CD4-positive, alpha-beta T cell treated with Interleukin-4 for 1 hour (primary cell): ENCODE measurements at regions not wholly inside any gene's neighbourhood (a gene's known extent, or its start where the extent isn't known, plus 50 kb on each side); places are given as distances from the start of the nearest gene placed in this dataset.
"Not testable (repeated sequence)": the region's sequence is repeated elsewhere in the genome, so short reads cannot be mapped to it uniquely, and the experiment has no call there.

Experiments
- DNase-seq, 2 donors: peaks; one replicate each; pipeline ENCODE4 v3.0.0-alpha.2; 2020 to 2022

GRCh38 chr12:58314610-58315009, 373.2 kb downstream of the ATP23 start:
- no peak for DNase-seq

GRCh38 chr12:58316926-58317325, 375.6 kb downstream of the ATP23 start:
- DNase-seq, result no peak

- DNase-seq, result no peak
Measured at GRCh38 chr12:58321414-58321813, 380.0 kb downstream of the ATP23 start.

GRCh38 chr12:58323676-58324075, 382.3 kb downstream of the ATP23 start:
- no peak for DNase-seq

GRCh38 chr12:58325561-58325960, 384.2 kb downstream of the ATP23 start:
- no peak for DNase-seq

GRCh38 chr12:58326534-58326933, 385.2 kb downstream of the ATP23 start:
- no peak for DNase-seq

- not testable (repeated sequence) for DNase-seq
Measured at GRCh38 chr12:58336581-58337242, 395.3 kb downstream of the ATP23 start.

GRCh38 chr12:58337539-58337938, 396.2 kb downstream of the ATP23 start:
- DNase-seq, result not testable (repeated sequence)

- DNase-seq, result no peak
Measured at GRCh38 chr12:58341791-58342190, 400.4 kb downstream of the ATP23 start.

GRCh38 chr12:58342736-58343135, 401.4 kb downstream of the ATP23 start:
- no peak for DNase-seq

GRCh38 chr12:58346032-58346632, 404.8 kb downstream of the ATP23 start:
- peak in 1 of 2 donors; percentile 33 for DNase-seq

- no peak for DNase-seq
Measured at GRCh38 chr12:58347188-58347587, 405.8 kb downstream of the ATP23 start.

- DNase-seq, result no peak
Measured at GRCh38 chr12:58347691-58348090, 406.3 kb downstream of the ATP23 start.

- no peak for DNase-seq
Measured at GRCh38 chr12:58349161-58349560, 407.8 kb downstream of the ATP23 start.

- no peak for DNase-seq
Measured at GRCh38 chr12:58356794-58357193, 415.4 kb downstream of the ATP23 start.

GRCh38 chr12:58357511-58357910, 416.1 kb downstream of the ATP23 start:
- DNase-seq, result no peak

GRCh38 chr12:58358369-58358768, 417.0 kb downstream of the ATP23 start:
- no peak for DNase-seq

- no peak for DNase-seq
Measured at GRCh38 chr12:58359084-58359483, 417.7 kb downstream of the ATP23 start.

- no peak for DNase-seq
Measured at GRCh38 chr12:58361056-58361455, 419.7 kb downstream of the ATP23 start.

- DNase-seq, result no peak
Measured at GRCh38 chr12:58363971-58364370, 422.6 kb downstream of the ATP23 start.

- DNase-seq, result no peak
Measured at GRCh38 chr12:58364389-58365086, 423.2 kb downstream of the ATP23 start.

GRCh38 chr12:58365087-58365390, 423.7 kb downstream of the ATP23 start:
- DNase-seq, result no peak

GRCh38 chr12:58367041-58367440, 425.7 kb downstream of the ATP23 start:
- DNase-seq, result no peak

GRCh38 chr12:58368001-58368400, 426.6 kb downstream of the ATP23 start:
- no peak for DNase-seq
